WTC11 (cell line): ENCODE measurements at regions not wholly inside any gene's neighbourhood (a gene's known extent, or its start where the extent isn't known, plus 50 kb on each side); places are given as distances from the start of the nearest gene placed in this dataset.
"Not testable (repeated sequence)": the region's sequence is repeated elsewhere in the genome, so short reads cannot be mapped to it uniquely, and the experiment has no call there.

ENCODE experiments used
- ATAC-seq: fragments of 200-7000 bp; cut with Tn5 transposase; 2 replicates; pipeline ENCODE4 v1.10.0; 2021; ENCODE audit warnings: mild to moderate bottlenecking, moderate library complexity
- CTCF ChIA-PET: fragments of 300-600 bp; sonication (Branson Sonifier 250); formaldehyde crosslinking; loops from one replicate; lab custom pipeline; 2021; ENCODE audit warnings: antibody characterized with exemption; lab: Charles Lee
- POLR2A ChIA-PET: fragments of 350-600 bp; sonication (Branson Sonifier 250); formaldehyde crosslinking; loops from one replicate; lab custom pipeline; 2021; ENCODE audit warnings: antibody characterized with exemption; lab: Charles Lee
- DNase-seq: peaks from one replicate; pipeline ENCODE4 v3.0.0; 2021; ENCODE audit warnings: low spot score
- H3K27ac Mint-ChIP-seq: 2 replicates; pipeline ENCODE4 v1.8.0; 2021; ENCODE audit warnings: mixed read lengths
- H3K27me3 Mint-ChIP-seq: 2 replicates; pipeline ENCODE4 v1.8.0; 2021; ENCODE audit warnings: low read depth, mild to moderate bottlenecking, moderate library complexity, mixed read lengths
- H3K36me3 Mint-ChIP-seq: 2 replicates; pipeline ENCODE4 v1.8.0; 2021; ENCODE audit warnings: mixed read lengths
- H3K4me1 Mint-ChIP-seq: 2 replicates; pipeline ENCODE4 v1.8.0; 2022; ENCODE audit warnings: mixed read lengths
- H3K4me3 Mint-ChIP-seq: 2 replicates; pipeline ENCODE4 v1.8.0; 2021; ENCODE audit warnings: mild to moderate bottlenecking, moderate library complexity, mixed read lengths
- H3K9me3 Mint-ChIP-seq: 2 replicates; pipeline ENCODE4 v1.8.0; 2021; ENCODE audit warnings: mixed read lengths
- FOXJ3 ChIP-seq: sonication (generic); formaldehyde crosslinking; IDR thresholded peaks from 2 replicates; pipeline ENCODE4 v1.9.0; 2021; ENCODE audit warnings: missing genetic modification reagents, mild to moderate bottlenecking, borderline replicate concordance
- GABPB1 ChIP-seq: sonication (generic); formaldehyde crosslinking; IDR thresholded peaks from 2 replicates; pipeline ENCODE4 v1.8.1; 2023; ENCODE audit warnings: mild to moderate bottlenecking, missing genetic modification reagents
- GTF2I ChIP-seq: fragments of 250-450 bp; sonication (Bioruptor Pico); conservative IDR thresholded peaks from 2 replicates; pipeline ENCODE4 v1.4.0; 2021; ENCODE audit warnings: mild to moderate bottlenecking
- NFATC4 ChIP-seq: fragments of 250-450 bp; sonication (Bioruptor Pico); IDR thresholded peaks from 2 replicates; pipeline ENCODE4 v1.9.0; 2021; ENCODE audit warnings: mild to moderate bottlenecking
- NR3C1 ChIP-seq: sonication (generic); formaldehyde crosslinking; conservative IDR thresholded peaks from 2 replicates; pipeline ENCODE4 v1.8.1; 2023; ENCODE audit warnings: low read depth, mild to moderate bottlenecking, missing genetic modification reagents
- ZSCAN18 ChIP-seq: fragments of 250-450 bp; sonication (Bioruptor Pico); IDR thresholded peaks from 2 replicates; pipeline ENCODE4 v2.1.2; 2022; ENCODE audit warnings: mild to moderate bottlenecking, moderate library complexity
- TF ChIP-seq, protein P1 (sequence below): fragments of 200-600 bp; IDR thresholded peaks from 2 replicates; pipeline ENCODE4 v1.8.0; 2022; ENCODE audit warnings: antibody characterized with exemption
- TF ChIP-seq, protein P2 (sequence below): sonication (generic); formaldehyde crosslinking; IDR thresholded peaks from 2 replicates; pipeline ENCODE4 v1.8.1; 2023; ENCODE audit warnings: mild to moderate bottlenecking, missing genetic modification reagents, borderline replicate concordance

DNA sequence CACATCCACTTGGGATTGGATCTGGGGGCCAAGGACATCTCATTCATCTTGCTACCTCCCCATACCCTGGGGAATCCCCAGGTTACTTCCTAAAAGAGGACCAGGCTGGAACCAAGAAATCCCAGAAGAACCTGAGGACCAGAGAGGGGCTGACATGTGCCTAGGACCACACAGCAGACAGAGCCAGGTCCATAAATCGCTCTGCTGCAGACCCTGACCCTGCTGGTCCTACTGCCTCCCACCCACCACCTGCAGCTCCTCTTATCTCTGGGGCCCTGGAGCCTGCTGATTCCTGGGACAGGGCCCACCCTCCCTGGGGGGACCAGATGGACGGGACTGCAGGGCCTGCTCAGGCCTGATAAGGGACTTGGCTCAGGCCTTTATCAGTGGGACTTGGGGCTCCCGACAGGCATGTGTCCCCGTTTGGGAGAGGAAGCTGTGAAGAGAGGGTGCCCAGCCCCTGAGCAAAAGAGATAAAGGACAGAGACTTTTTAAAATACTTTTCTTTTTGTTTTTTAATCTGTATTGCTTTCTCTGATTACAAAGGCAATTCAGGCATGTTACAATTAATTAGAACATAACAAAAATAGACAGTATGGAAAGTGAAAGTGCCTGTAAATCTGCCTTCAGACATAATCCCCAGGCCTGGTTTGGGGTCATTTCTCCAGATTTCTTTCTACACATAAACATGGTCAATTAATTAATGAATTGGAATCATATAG lies 101.3 kb upstream of the LARP1 start:
- Mint-ChIP-seq H3K27ac (no peak overlapping the region), H3K27me3 (no peaks in the 10 kb centered on the region), H3K4me1 (peaks cover 14% of the 10 kb centered on the region), H3K4me3 (no peak overlapping the region), H3K9me3 (no peaks in the 10 kb centered on the region), H3K36me3 (no peaks in the 10 kb centered on the region)
- ATAC-seq (peak; percentile 13), DNase-seq (no peak)
- ChIA-PET CTCF (interaction anchor here (0.6 kb wide), 1 partner anchor 152 kb away, joined by 4 read pairs; no protein-coding TSS in a partner anchor), POLR2A (interaction anchor here (0.7 kb wide), 1 partner anchor 80 kb away, joined by 5 read pairs; no protein-coding TSS in a partner anchor)
- TF ChIP-seq, protein P1, sequence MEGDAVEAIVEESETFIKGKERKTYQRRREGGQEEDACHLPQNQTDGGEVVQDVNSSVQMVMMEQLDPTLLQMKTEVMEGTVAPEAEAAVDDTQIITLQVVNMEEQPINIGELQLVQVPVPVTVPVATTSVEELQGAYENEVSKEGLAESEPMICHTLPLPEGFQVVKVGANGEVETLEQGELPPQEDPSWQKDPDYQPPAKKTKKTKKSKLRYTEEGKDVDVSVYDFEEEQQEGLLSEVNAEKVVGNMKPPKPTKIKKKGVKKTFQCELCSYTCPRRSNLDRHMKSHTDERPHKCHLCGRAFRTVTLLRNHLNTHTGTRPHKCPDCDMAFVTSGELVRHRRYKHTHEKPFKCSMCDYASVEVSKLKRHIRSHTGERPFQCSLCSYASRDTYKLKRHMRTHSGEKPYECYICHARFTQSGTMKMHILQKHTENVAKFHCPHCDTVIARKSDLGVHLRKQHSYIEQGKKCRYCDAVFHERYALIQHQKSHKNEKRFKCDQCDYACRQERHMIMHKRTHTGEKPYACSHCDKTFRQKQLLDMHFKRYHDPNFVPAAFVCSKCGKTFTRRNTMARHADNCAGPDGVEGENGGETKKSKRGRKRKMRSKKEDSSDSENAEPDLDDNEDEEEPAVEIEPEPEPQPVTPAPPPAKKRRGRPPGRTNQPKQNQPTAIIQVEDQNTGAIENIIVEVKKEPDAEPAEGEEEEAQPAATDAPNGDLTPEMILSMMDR = no peak
- TF ChIP-seq NR3C1 (CRISPR knock-in tag) (no peak), GTF2I (CRISPR knock-in tag) (0 out of 2 replicates have a peak, but pooled peaks have one; percentile 7)

- peaks cover 2% of the 10 kb centered on the region; the same call in 1 of the 2 replicates for H3K27me3 Mint-ChIP-seq
- peaks cover 17% of the 10 kb centered on the region for H3K4me1 Mint-ChIP-seq
- ChIA-PET CTCF (interaction anchor here (1.8 kb wide), 1 partner anchor 189 kb away, joined by 3 read pairs; no protein-coding TSS in a partner anchor), POLR2A (interaction anchor here (0.7 kb wide), 2 partner anchors 38 to 204 kb away, joined by 4 to 7 read pairs; no protein-coding TSS in a partner anchor)
- H3K36me3 Mint-ChIP-seq = no peaks in the 10 kb centered on the region
- H3K4me3 Mint-ChIP-seq = no peak overlapping the region
- H3K9me3 Mint-ChIP-seq = no peaks in the 10 kb centered on the region
- DNase-seq (no peak), ATAC-seq (no peak)
- H3K27ac Mint-ChIP-seq = no peak overlapping the region
- TF ChIP-seq, protein P2, sequence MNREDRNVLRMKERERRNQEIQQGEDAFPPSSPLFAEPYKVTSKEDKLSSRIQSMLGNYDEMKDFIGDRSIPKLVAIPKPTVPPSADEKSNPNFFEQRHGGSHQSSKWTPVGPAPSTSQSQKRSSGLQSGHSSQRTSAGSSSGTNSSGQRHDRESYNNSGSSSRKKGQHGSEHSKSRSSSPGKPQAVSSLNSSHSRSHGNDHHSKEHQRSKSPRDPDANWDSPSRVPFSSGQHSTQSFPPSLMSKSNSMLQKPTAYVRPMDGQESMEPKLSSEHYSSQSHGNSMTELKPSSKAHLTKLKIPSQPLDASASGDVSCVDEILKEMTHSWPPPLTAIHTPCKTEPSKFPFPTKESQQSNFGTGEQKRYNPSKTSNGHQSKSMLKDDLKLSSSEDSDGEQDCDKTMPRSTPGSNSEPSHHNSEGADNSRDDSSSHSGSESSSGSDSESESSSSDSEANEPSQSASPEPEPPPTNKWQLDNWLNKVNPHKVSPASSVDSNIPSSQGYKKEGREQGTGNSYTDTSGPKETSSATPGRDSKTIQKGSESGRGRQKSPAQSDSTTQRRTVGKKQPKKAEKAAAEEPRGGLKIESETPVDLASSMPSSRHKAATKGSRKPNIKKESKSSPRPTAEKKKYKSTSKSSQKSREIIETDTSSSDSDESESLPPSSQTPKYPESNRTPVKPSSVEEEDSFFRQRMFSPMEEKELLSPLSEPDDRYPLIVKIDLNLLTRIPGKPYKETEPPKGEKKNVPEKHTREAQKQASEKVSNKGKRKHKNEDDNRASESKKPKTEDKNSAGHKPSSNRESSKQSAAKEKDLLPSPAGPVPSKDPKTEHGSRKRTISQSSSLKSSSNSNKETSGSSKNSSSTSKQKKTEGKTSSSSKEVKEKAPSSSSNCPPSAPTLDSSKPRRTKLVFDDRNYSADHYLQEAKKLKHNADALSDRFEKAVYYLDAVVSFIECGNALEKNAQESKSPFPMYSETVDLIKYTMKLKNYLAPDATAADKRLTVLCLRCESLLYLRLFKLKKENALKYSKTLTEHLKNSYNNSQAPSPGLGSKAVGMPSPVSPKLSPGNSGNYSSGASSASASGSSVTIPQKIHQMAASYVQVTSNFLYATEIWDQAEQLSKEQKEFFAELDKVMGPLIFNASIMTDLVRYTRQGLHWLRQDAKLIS (CRISPR knock-in tag) = no peak
- 0 out of 2 replicates have a peak, but pooled peaks have one; percentile 37 for TF ChIP-seq GABPB1 (CRISPR knock-in tag)
Measured at GRCh38 chr5:154653418-154653763, 101.8 kb upstream of the LARP1 start.

- CTCF ChIA-PET = interaction anchor here (1.1 to 1.8 kb wide), 3 partner anchors 39 to 190 kb away, joined by 3 to 4 read pairs (median 3); no protein-coding TSS in a partner anchor
- no peak overlapping the region for H3K27ac Mint-ChIP-seq
- TF ChIP-seq ZSCAN18 (CRISPR knock-in tag) = no peak
- TF ChIP-seq NFATC4 = no peak
- TF ChIP-seq FOXJ3 (CRISPR knock-in tag) = no peak
- TF ChIP-seq, all 79 proteins: peak for 0
- H3K9me3 Mint-ChIP-seq = no peaks in the 10 kb centered on the region
- no peaks in the 10 kb centered on the region for H3K36me3 Mint-ChIP-seq
- no peak overlapping the region for H3K4me3 Mint-ChIP-seq
- ATAC-seq (no peak; the same call in 1 of the 2 replicates), DNase-seq (no peak)
- peaks cover 6% of the 10 kb centered on the region for H3K27me3 Mint-ChIP-seq
- POLR2A ChIA-PET = interaction anchor here (0.7 kb wide), 2 partner anchors 38 to 204 kb away, joined by 4 to 7 read pairs; no protein-coding TSS in a partner anchor
- H3K4me1 Mint-ChIP-seq = peaks cover 18% of the 10 kb centered on the region
Measured at GRCh38 chr5:154652746-154653417, 102.3 kb upstream of the LARP1 start.

DNA sequence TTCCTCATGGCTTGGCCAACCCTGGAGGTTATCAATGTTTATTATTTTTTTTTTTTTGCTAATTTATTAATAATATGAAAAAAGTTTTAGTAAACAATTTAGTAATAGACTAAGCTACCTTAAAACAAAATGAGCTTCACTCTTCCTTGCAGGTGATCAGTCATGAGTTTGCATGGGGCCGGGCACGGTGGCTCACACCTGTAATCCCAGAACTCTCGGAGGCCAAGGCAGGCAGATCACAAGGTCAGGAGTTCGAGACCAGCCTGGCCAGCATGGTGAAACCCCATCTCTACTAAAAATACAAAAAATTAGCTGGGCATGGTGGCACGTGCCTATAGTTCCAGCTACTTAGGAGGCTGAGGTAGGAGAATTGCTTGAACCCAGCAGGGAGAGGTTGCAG lies 103.4 kb upstream of the LARP1 start:
- not testable (repeated sequence) for H3K9me3 Mint-ChIP-seq

More for the DNA sequence above, 103.4 kb upstream of the LARP1 start:
- Mint-ChIP-seq H3K27me3 (peaks cover 16% of the 10 kb centered on the region), H3K4me1 (peaks cover 27% of the 10 kb centered on the region)
- ATAC-seq, DNase-seq, POLR2A ChIA-PET, H3K4me3 Mint-ChIP-seq, H3K27ac Mint-ChIP-seq, H3K36me3 Mint-ChIP-seq: not testable (repeated sequence)
- CTCF ChIA-PET = interaction anchor here (0.6 to 2.5 kb wide), 7 partner anchors 10 to 217 kb away, joined by 3 to 11 read pairs (median 3); no protein-coding TSS in a partner anchor
